ENCODE measurements at regions not wholly inside any gene's neighbourhood (a gene's known extent, or its start where the extent isn't known, plus 50 kb on each side); places are given as distances from the start of the nearest gene placed in this dataset.

DNA sequence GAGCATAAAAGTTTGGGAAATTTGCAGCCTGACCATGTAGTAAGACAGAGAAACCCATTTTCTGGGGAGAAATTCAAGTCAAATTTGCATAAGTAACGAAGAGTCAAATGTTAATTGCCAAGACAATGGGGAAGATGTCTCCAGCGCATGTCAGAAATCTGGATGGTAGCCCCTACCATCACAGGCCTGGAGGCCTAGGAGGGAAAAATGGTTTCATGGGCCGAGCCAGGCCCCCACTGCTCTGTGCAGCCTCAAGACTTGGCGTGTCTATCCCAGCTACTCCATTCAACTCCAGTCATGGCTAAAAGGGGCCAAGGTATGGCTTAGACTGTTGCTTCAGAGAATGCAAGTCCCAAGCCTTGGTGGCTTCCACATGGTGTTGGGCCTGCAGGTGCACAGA, 269.8 kb downstream of the RFC3 start:
- TF ChIP-seq SRF (IDR thresholded peaks at IDR 0.05; ENCODE audit: low read depth) (no peak), ZNF274 (IDR thresholded peaks at IDR 0.05; ENCODE audit: low read depth, low read length) (no peak), ZFX (IDR thresholded peaks at IDR 0.05) (no peak), ELF1 (IDR thresholded peaks at IDR 0.05; ENCODE audit: borderline replicate concordance, low read depth) (no peak), CEBPB (IDR thresholded peaks at IDR 0.05; ENCODE audit: low read depth) (no peak), CBX3 (IDR thresholded peaks at IDR 0.05; ENCODE audit: low read depth) (no peak), FOSL1 (IDR thresholded peaks at IDR 0.05; ENCODE audit: low read depth) (no peak), YY1 (IDR thresholded peaks at IDR 0.05; ENCODE audit: extremely low read depth, insufficient replicate concordance, low read depth, low read length) (no peak), EZH2 (IDR thresholded peaks at IDR 0.05) (no peak), JUND (IDR thresholded peaks at IDR 0.05) (no peak), EGR1 (IDR thresholded peaks at IDR 0.05; ENCODE audit: low read depth) (no peak), POLR2A (IDR thresholded peaks at IDR 0.05; ENCODE audit: borderline replicate concordance, extremely low read depth, insufficient read depth, insufficient read length) (no peak), POLR2AphosphoS5 (IDR thresholded peaks at IDR 0.05; ENCODE audit: low read depth, low read length) (no peak), EZH2phosphoT487 (IDR thresholded peaks at IDR 0.05; ENCODE audit: borderline replicate concordance) (no peak), SP1 (IDR thresholded peaks at IDR 0.05; ENCODE audit: low read depth) (no peak), TCF7L2 (IDR thresholded peaks at IDR 0.05; ENCODE audit: borderline replicate concordance, extremely low read depth, insufficient read depth, insufficient read length) (no peak), RAD21 (IDR thresholded peaks at IDR 0.05; ENCODE audit: low read depth) (no peak)
- TF ChIP-seq, protein P1, sequence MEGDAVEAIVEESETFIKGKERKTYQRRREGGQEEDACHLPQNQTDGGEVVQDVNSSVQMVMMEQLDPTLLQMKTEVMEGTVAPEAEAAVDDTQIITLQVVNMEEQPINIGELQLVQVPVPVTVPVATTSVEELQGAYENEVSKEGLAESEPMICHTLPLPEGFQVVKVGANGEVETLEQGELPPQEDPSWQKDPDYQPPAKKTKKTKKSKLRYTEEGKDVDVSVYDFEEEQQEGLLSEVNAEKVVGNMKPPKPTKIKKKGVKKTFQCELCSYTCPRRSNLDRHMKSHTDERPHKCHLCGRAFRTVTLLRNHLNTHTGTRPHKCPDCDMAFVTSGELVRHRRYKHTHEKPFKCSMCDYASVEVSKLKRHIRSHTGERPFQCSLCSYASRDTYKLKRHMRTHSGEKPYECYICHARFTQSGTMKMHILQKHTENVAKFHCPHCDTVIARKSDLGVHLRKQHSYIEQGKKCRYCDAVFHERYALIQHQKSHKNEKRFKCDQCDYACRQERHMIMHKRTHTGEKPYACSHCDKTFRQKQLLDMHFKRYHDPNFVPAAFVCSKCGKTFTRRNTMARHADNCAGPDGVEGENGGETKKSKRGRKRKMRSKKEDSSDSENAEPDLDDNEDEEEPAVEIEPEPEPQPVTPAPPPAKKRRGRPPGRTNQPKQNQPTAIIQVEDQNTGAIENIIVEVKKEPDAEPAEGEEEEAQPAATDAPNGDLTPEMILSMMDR (IDR thresholded peaks at IDR 0.05 in 2 of 3, conservative IDR thresholded peaks at IDR 0.05 in 1 of 3; ENCODE audit: borderline replicate concordance in 1 of 3, insufficient read depth in 1 of 3, low read depth in 2 of 3, low read length in 2 of 3): no peak
- TF ChIP-seq, protein P2, sequence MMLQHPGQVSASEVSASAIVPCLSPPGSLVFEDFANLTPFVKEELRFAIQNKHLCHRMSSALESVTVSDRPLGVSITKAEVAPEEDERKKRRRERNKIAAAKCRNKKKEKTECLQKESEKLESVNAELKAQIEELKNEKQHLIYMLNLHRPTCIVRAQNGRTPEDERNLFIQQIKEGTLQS (IDR thresholded peaks at IDR 0.05): no peak
- DNase-seq (ENCODE audit: low read depth, low spot score) (no peak), ATAC-seq (no peak)
- intact Hi-C loops (cut with micrococcal nuclease): no loop called here
- Histone ChIP-seq H3K36me3 (ENCODE audit: control insufficient read depth in 1 of 2, insufficient read depth in 2 of 2, low read length in 2 of 2) (no peaks in the 10 kb centered on the region), H4K20me1 (ENCODE audit: insufficient read depth) (no peaks in the 10 kb centered on the region), H3K27ac (ENCODE audit: low read depth, low read length) (no peak overlapping the region), H3K4me1 (ENCODE audit: control insufficient read depth in 1 of 2, insufficient read depth in 2 of 2, low read length in 2 of 2) (no peaks in the 10 kb centered on the region), H3K9me3 (ENCODE audit: control insufficient read depth in 1 of 2, insufficient read depth in 1 of 2, low read depth in 1 of 2, low read length in 2 of 2) (no peaks in the 10 kb centered on the region), H3K4me3 (replicated peaks in 1 of 2; ENCODE audit: low read depth in 1 of 2, low read length in 2 of 2) (no peak overlapping the region), H3K27me3 (ENCODE audit: insufficient read depth, low read length) (no peaks in the 10 kb centered on the region), H3K9ac (ENCODE audit: low read length) (no peak overlapping the region), H2AFZ (ENCODE audit: low read depth, low read length, poor library complexity, severe bottlenecking) (no peak overlapping the region), H3K9me2 (ENCODE audit: insufficient read depth) (0 out of 2 replicates have a peak, but pooled peaks cover 2% of the 10 kb centered on the region), H3K4me2 (ENCODE audit: low read length) (no peak overlapping the region), H3K79me2 (ENCODE audit: insufficient read depth, low read length) (no peaks in the 10 kb centered on the region)
- RAD21 ChIA-PET (ENCODE audit: low non-redundant PET in 1 of 2, low total read pairs in 2 of 2, uncharacterized antibody in 2 of 2, unreplicated experiment in 2 of 2): no interaction called here
- CTCF ChIA-PET: no interaction called here
- no TSS peak for BruUV-seq (replicated peaks)
- POLR2A ChIA-PET: no interaction called here
